MCF 10A (cell line): ENCODE measurements at regions not wholly inside any gene's neighbourhood (a gene's known extent, or its start where the extent isn't known, plus 50 kb on each side); places are given as distances from the start of the nearest gene placed in this dataset.

Source experiments
- BruUV-seq: library from RNA; stranded (reverse); fragments of 400-500 nt; replicated peaks from 2 replicates; lab custom pipeline; 2021; lab: Mats Ljungman, UMichigan
- CTCF ChIA-PET: fragments of 300-600 bp; sonication (Branson Sonifier 250); formaldehyde crosslinking; extraction: SDS; loops from one replicate; lab custom pipeline; 2021; ENCODE audit warnings: antibody characterized with exemption, inconsistent platforms; lab: Yijun Ruan, JAX
- POLR2A ChIA-PET: fragments of 300-600, 350-650 bp; sonication (Branson Sonifier 250); formaldehyde crosslinking; extraction: SDS; loops from one replicate; lab custom pipeline; 2020; ENCODE audit warnings: antibody characterized with exemption, inconsistent platforms; lab: Yijun Ruan, JAX
- DNase-seq: peaks from one replicate; pipeline ENCODE4 v3.0.0-alpha.2; 2018; ENCODE audit not compliant: unreplicated experiment
- H3K27ac Mint-ChIP-seq: one replicate; pipeline ENCODE4 v1.8.0; 2022; ENCODE audit warnings: mild to moderate bottlenecking, low read depth, mixed read lengths; ENCODE audit not compliant: unreplicated experiment
- H3K27me3 Mint-ChIP-seq: one replicate; pipeline ENCODE4 v1.8.0; 2022; ENCODE audit warnings: mixed read lengths; ENCODE audit not compliant: insufficient read depth, unreplicated experiment
- H3K36me3 Mint-ChIP-seq: one replicate; pipeline ENCODE4 v1.8.0; 2022; ENCODE audit warnings: mild to moderate bottlenecking, moderate library complexity, mixed read lengths; ENCODE audit not compliant: insufficient read depth, unreplicated experiment
- H3K4me1 Mint-ChIP-seq: one replicate; pipeline ENCODE4 v1.8.0; 2022; ENCODE audit warnings: mixed read lengths; ENCODE audit not compliant: insufficient read depth, unreplicated experiment
- H3K4me3 Mint-ChIP-seq: one replicate; pipeline ENCODE4 v1.8.0; 2022; ENCODE audit warnings: mild to moderate bottlenecking, moderate library complexity, mixed read lengths; ENCODE audit not compliant: unreplicated experiment
- H3K9me3 Mint-ChIP-seq: one replicate; pipeline ENCODE4 v1.8.0; 2022; ENCODE audit warnings: mixed read lengths; ENCODE audit not compliant: unreplicated experiment
- CTCF ChIP-seq: fragments of 200-600 bp; IDR thresholded peaks from one replicate; pipeline ENCODE4 v1.8.0; 2022; ENCODE audit warnings: antibody characterized with exemption, mild to moderate bottlenecking; ENCODE audit not compliant: unreplicated experiment
- intact Hi-C: fragments of 100-400 bp; cut with micrococcal nuclease; formaldehyde crosslinking; loops from 2 replicates; pipeline ENCODE4 v1.14.1; 2022

- Mint-ChIP-seq H3K4me1 (no peaks in the 10 kb centered on the region), H3K9me3 (peaks cover 15% of the 10 kb centered on the region), H3K36me3 (no peaks in the 10 kb centered on the region), H3K27me3 (no peaks in the 10 kb centered on the region), H3K4me3 (no peak overlapping the region), H3K27ac (no peak overlapping the region)
- no peak for DNase-seq
- TF ChIP-seq CTCF: no peak
- POLR2A ChIA-PET: no interaction called here
- no TSS peak for BruUV-seq
- intact Hi-C loops: no loop called here
- CTCF ChIA-PET: interaction anchor here (0.5 kb wide), 1 partner anchor 744 kb away, joined by 3 read pairs; no protein-coding TSS in a partner anchor
Measured at GRCh38 chr11:71145988-71146824, 106.2 kb downstream of the SHANK2 start.

DNA sequence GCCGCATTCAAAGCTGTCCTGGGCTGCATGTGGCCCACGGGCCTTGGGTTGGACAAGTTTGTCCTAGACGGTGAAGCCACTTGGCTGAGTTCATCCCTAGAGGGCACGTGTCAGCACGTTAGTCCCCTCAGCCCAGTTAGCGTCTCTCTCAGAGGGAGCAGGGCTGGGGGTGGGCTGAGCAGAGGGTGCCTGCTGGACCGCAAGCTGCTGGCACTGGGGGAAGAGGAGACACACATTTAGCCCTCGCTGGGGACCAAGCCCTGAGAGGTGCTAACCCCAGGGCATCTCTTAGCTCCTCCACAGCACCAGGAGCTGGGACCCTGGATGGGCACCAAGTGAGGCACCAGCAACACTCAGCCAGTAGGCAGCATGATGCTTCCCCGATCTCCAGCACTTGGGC, 107.0 kb downstream of the SHANK2 start:
- BruUV-seq: no TSS peak
- Mint-ChIP-seq H3K36me3 (no peaks in the 10 kb centered on the region), H3K27me3 (no peaks in the 10 kb centered on the region), H3K4me3 (no peak overlapping the region), H3K4me1 (no peaks in the 10 kb centered on the region), H3K27ac (no peak overlapping the region), H3K9me3 (peaks cover 15% of the 10 kb centered on the region)
- TF ChIP-seq CTCF: no peak
- ChIA-PET POLR2A (no interaction called here), CTCF (interaction anchor here (0.6 kb wide), 1 partner anchor 42 kb away, joined by 3 read pairs; no protein-coding TSS in a partner anchor)
- intact Hi-C loops: no loop called here
- no peak for DNase-seq

- H3K4me1 Mint-ChIP-seq: no peaks in the 10 kb centered on the region
- ChIA-PET POLR2A (no interaction called here), CTCF (interaction anchor here (0.6 kb wide), 1 partner anchor 41 kb away, joined by 3 read pairs; no protein-coding TSS in a partner anchor)
- no peaks in the 10 kb centered on the region for H3K36me3 Mint-ChIP-seq
- no peak overlapping the region for H3K27ac Mint-ChIP-seq
- H3K4me3 Mint-ChIP-seq: no peak overlapping the region
- no peak for TF ChIP-seq CTCF
- H3K9me3 Mint-ChIP-seq: peaks cover 15% of the 10 kb centered on the region
- H3K27me3 Mint-ChIP-seq: no peaks in the 10 kb centered on the region
- intact Hi-C loops: no loop called here
- no peak for DNase-seq
- BruUV-seq: no TSS peak
Measured at GRCh38 chr11:71144736-71145135, 107.6 kb downstream of the SHANK2 start.

DNA sequence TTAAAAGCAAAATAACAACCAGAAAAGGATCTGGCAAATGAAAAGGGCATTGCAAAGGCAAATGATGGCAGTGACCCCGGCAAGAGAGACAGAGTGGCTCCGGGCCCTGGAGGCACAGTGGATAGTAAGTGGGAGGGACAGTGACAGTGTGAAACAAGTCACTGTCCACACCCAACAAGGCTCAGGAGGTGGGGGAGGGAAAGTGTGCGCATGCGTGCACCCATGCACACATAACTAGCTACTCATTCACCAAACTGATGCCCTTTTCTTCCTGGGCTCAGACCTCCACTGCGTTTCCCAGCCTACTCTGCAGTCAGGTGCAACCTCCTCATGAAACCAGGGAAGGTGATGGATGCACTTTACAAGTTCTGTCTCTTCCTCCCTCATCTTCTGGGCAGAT, 108.4 kb downstream of the SHANK2 start:
- Mint-ChIP-seq H3K4me3 (no peak overlapping the region), H3K9me3 (peaks cover 15% of the 10 kb centered on the region), H3K27ac (no peak overlapping the region), H3K27me3 (no peaks in the 10 kb centered on the region), H3K36me3 (no peaks in the 10 kb centered on the region), H3K4me1 (no peaks in the 10 kb centered on the region)
- intact Hi-C loops: no loop called here
- ChIA-PET POLR2A (no interaction called here), CTCF (interaction anchor here (0.5 kb wide), 1 partner anchor 19 kb away, joined by 3 read pairs; no protein-coding TSS in a partner anchor)
- no peak for TF ChIP-seq CTCF
- no peak for DNase-seq
- no TSS peak for BruUV-seq
